ENCODE measurements at regions not wholly inside any gene's neighbourhood (a gene's known extent, or its start where the extent isn't known, plus 50 kb on each side); places are given as distances from the start of the nearest gene placed in this dataset.

DNA sequence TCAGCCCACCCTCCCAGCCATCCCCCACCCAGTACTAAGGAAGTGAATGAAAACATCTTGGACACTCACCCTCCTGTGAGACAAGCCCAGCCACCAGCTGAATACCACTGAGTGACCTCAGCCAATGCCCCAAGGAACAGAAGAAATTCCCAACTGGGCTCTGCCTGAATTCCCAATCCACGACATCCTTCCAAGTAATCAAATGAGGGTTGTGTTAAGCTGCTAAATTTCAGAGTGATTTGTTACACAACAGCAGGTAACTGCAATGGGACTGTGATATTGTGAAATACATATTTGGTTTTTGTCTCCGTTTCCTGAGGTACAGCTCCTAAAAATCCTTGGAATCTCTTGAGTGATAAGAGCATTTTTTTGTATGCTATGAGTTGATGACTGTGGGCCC lies 578.7 kb upstream of the CDH11 start:
- Histone ChIP-seq H3K9me3 (ENCODE audit: low read length) (no peaks in the 10 kb centered on the region), H4K20me1 (ENCODE audit: insufficient read depth, low read length) (no peaks in the 10 kb centered on the region), H3K79me2 (ENCODE audit: insufficient read depth, low read depth, low read length) (no peaks in the 10 kb centered on the region), H3K4me1 (ENCODE audit: insufficient read depth, low read length, poor library complexity, severe bottlenecking) (no peaks in the 10 kb centered on the region), H3K9me2 (ENCODE audit: insufficient read depth, low read length) (no peaks in the 10 kb centered on the region), H3K27ac (ENCODE audit: low read depth, low read length, poor library complexity, severe bottlenecking) (no peak overlapping the region), H3K4me2 (ENCODE audit: low read length) (no peak overlapping the region), H3K4me3 (ENCODE audit: low read depth, low read length, poor library complexity, severe bottlenecking) (no peak overlapping the region), H3K36me3 (ENCODE audit: insufficient read depth, low read length) (no peaks in the 10 kb centered on the region), H2AFZ (ENCODE audit: low read length) (no peak overlapping the region)
- BruUV-seq (replicated peaks): no TSS peak
- ChIA-PET CTCF (ENCODE audit: unreplicated experiment) (no interaction called here), POLR2A (no interaction called here)
- intact Hi-C loops (cut with micrococcal nuclease; ENCODE audit: unreplicated experiment): loop anchor here (5.0 kb wide), 1 partner anchor 92 kb away; no protein-coding TSS in a partner anchor
- TF ChIP-seq EZH2phosphoT487 (IDR thresholded peaks at IDR 0.05; ENCODE audit: borderline replicate concordance, low read depth, low read length): no peak
- TF ChIP-seq, protein P1, sequence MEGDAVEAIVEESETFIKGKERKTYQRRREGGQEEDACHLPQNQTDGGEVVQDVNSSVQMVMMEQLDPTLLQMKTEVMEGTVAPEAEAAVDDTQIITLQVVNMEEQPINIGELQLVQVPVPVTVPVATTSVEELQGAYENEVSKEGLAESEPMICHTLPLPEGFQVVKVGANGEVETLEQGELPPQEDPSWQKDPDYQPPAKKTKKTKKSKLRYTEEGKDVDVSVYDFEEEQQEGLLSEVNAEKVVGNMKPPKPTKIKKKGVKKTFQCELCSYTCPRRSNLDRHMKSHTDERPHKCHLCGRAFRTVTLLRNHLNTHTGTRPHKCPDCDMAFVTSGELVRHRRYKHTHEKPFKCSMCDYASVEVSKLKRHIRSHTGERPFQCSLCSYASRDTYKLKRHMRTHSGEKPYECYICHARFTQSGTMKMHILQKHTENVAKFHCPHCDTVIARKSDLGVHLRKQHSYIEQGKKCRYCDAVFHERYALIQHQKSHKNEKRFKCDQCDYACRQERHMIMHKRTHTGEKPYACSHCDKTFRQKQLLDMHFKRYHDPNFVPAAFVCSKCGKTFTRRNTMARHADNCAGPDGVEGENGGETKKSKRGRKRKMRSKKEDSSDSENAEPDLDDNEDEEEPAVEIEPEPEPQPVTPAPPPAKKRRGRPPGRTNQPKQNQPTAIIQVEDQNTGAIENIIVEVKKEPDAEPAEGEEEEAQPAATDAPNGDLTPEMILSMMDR (conservative IDR thresholded peaks at IDR 0.05; ENCODE audit: low read length): no peak
- no peak for DNase-seq (ENCODE audit: low spot score)

DNA sequence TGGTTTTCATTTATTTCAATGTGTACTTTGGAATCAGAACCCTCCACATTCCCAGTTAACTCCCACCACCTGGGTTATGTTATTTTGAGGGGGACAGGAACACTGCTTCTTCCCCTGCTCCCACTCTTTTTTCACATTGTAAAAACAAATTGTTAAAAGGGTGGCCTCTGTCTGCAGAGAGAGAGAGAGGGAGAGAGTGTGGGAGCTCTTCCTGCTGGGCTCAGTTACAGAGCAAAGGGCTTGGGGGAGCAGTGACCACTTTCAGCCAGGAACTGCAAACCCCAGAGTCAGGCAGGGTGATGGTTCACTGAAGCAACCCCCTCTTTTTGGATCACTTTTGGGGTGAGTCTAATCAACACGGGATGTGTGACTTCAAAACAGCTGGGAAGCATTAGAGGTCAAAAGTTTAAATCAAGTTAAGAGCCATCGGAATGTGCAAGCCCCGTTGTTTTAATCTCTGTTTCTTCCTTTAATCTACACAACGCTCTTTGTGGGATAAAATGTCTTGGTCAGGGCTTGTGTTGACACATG lies 577.0 kb upstream of the CDH11 start:
- no peaks in the 10 kb centered on the region for H4K20me1 ChIP-seq (ENCODE audit: insufficient read depth, low read length)
- ChIA-PET POLR2A (interaction anchor here (1.3 kb wide), 1 partner anchor 43 kb away, joined by 3 read pairs; no protein-coding TSS in a partner anchor), CTCF (ENCODE audit: unreplicated experiment) (no interaction called here)
- no peak overlapping the region for H3K4me3 ChIP-seq (ENCODE audit: low read depth, low read length, poor library complexity, severe bottlenecking)
- no peaks in the 10 kb centered on the region for H3K79me2 ChIP-seq (ENCODE audit: insufficient read depth, low read depth, low read length)
- intact Hi-C loops (cut with micrococcal nuclease; ENCODE audit: unreplicated experiment): no loop called here
- no peaks in the 10 kb centered on the region for H3K9me2 ChIP-seq (ENCODE audit: insufficient read depth, low read length)
- DNase-seq (ENCODE audit: low spot score): no peak
- no peak for TF ChIP-seq EZH2phosphoT487 (IDR thresholded peaks at IDR 0.05; ENCODE audit: borderline replicate concordance, low read depth, low read length)
- TF ChIP-seq, protein P1 (conservative IDR thresholded peaks at IDR 0.05; ENCODE audit: low read length): no peak
- no peaks in the 10 kb centered on the region for H3K4me1 ChIP-seq (ENCODE audit: insufficient read depth, low read length, poor library complexity, severe bottlenecking)
- no peaks in the 10 kb centered on the region for H3K9me3 ChIP-seq (ENCODE audit: low read length)
- no peak overlapping the region for H2AFZ ChIP-seq (ENCODE audit: low read length)
- H3K27ac ChIP-seq (ENCODE audit: low read depth, low read length, poor library complexity, severe bottlenecking): no peak overlapping the region
- no peak overlapping the region for H3K4me2 ChIP-seq (ENCODE audit: low read length)
- no TSS peak for BruUV-seq (replicated peaks)
- no peaks in the 10 kb centered on the region for H3K36me3 ChIP-seq (ENCODE audit: insufficient read depth, low read length)

DNA sequence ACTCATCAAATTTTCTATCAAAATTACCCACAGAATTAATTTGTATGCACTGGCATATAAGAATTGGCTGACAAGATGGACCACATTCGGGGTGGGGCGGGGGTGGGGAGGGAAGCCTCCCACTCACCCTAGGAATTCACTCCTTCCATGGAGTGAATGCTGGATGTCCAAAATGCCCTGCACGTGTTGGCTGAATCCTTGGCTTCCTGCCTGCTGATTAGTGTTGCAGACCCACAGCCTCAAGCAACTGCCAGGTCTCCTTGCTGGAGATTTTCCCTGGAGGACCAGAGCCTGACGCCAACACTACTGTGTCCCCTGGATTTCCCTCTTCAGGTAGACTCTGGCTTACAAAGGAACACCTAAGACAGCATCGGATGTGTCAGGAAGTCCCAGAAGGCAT lies 575.7 kb upstream of the CDH11 start:
- Histone ChIP-seq H3K79me2 (ENCODE audit: insufficient read depth, low read depth, low read length) (no peaks in the 10 kb centered on the region), H3K9me3 (ENCODE audit: low read length) (no peaks in the 10 kb centered on the region), H3K4me2 (ENCODE audit: low read length) (no peak overlapping the region), H3K27ac (ENCODE audit: low read depth, low read length, poor library complexity, severe bottlenecking) (no peak overlapping the region), H3K9me2 (ENCODE audit: insufficient read depth, low read length) (no peaks in the 10 kb centered on the region), H3K4me3 (ENCODE audit: low read depth, low read length, poor library complexity, severe bottlenecking) (no peak overlapping the region), H3K4me1 (ENCODE audit: insufficient read depth, low read length, poor library complexity, severe bottlenecking) (no peaks in the 10 kb centered on the region), H4K20me1 (ENCODE audit: insufficient read depth, low read length) (no peaks in the 10 kb centered on the region), H2AFZ (ENCODE audit: low read length) (no peak overlapping the region), H3K36me3 (ENCODE audit: insufficient read depth, low read length) (no peaks in the 10 kb centered on the region)
- intact Hi-C loops (cut with micrococcal nuclease; ENCODE audit: unreplicated experiment): no loop called here
- POLR2A ChIA-PET: no interaction called here
- CTCF ChIA-PET (ENCODE audit: unreplicated experiment): no interaction called here
- BruUV-seq (replicated peaks): no TSS peak
- no peak for DNase-seq (ENCODE audit: low spot score)
- no peak for TF ChIP-seq EZH2phosphoT487 (IDR thresholded peaks at IDR 0.05; ENCODE audit: borderline replicate concordance, low read depth, low read length)
- TF ChIP-seq, protein P1 (conservative IDR thresholded peaks at IDR 0.05; ENCODE audit: low read length): no peak
